ENCODE measurements at regions not wholly inside any gene's neighbourhood (a gene's known extent, or its start where the extent isn't known, plus 50 kb on each side); places are given as distances from the start of the nearest gene placed in this dataset.

DNA sequence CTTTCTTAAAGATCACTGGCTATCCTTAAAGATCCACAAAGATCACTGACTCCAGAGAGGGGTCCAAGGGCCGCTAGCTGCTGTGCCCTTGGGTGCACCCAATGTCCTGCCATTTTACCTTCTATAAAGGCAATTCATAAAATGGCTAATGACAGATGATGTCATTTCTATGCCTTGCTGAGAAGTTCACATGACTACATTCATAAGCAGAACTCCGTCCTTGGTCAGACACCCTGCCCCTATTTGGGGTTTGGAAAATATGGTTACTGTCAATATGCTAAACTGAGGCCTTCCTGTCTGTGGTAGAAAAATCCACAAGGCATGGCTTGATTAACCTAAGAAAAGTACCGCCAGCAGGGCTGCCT is 60.9 kb upstream of the BMAL1 start:
- TF ChIP-seq POLR2A (IDR thresholded peaks at IDR 0.05; ENCODE audit: low read length): no peak
- no peak for TF ChIP-seq GATA1 (IDR thresholded peaks at IDR 0.05; ENCODE audit: low read depth, low read length)

All from erythroblast (primary cell).